T-helper 2 cell treated with Interferon-gamma antibody and Interleukin-4, amounts not matched to agents 100 ng/mL and 5 ng/mL, for 36 hours (primary cell): ENCODE measurements at regions not wholly inside any gene's neighbourhood (a gene's known extent, or its start where the extent isn't known, plus 50 kb on each side); places are given as distances from the start of the nearest gene placed in this dataset.
"Not testable (repeated sequence)": the region's sequence is repeated elsewhere in the genome, so short reads cannot be mapped to it uniquely, and the experiment has no call there.

ENCODE experiments used
- intact Hi-C: fragments of 100-400 bp; cut with micrococcal nuclease; formaldehyde crosslinking; loops from one replicate; pipeline ENCODE4 v1.15.1; 2023

DNA sequence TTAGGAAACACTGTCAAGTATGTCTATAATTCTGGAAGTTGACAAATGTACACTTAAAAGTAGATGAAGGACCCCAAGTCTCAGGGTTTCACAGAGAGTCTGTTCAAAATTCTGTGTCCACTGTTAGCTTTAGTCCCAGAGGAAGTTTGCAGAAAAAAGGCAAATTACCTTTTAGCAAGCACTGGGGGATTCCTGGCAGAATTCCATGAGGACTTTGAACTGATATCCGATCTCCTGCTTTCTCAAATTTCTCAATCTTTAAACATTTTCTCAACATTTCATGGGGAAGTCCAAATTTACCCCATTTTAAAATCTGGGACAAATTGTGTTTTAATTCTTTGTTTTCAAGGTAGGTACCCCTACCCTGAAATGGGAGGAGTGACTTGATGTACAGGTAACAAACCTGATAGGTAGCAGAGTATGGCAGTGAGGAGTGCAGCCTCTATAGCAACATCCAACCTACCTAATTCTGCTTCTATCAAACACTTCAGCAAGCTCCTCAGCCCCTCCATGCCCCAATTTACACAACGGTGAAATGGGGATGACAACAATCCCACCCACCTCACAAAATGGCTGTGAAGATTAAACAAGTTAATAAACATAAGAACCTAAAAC lies 344.9 kb downstream of the OMA1 start:
- intact Hi-C loops: no loop called here

- intact Hi-C loops: no loop called here
Observed at GRCh38 chr1:58200437-58200836, 346.1 kb downstream of the OMA1 start.

DNA sequence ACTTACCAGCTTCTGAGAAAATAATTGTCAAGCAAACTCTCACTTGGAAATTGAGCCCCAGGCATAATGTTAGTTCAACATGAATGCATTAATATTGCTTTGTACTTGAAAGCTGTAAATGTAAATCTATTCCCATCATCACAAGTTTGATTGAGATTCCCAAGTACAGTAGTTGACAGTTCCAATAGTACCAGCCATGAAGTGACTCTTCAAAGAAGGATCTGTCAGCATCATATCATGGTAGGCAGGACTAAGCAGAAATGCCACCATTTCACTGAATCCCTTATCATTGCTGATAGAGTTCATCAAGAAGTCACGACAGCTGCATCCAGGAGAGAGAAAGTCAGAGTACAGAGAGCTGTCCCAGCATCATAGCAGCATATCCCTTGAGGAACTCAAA lies 348.7 kb downstream of the OMA1 start:
- intact Hi-C loops: no loop called here

- intact Hi-C loops: no loop called here
Observed at GRCh38 chr1:58190267-58190988, 356.1 kb downstream of the OMA1 start.

- intact Hi-C loops: no loop called here
Observed at GRCh38 chr1:58189453-58189852, 357.1 kb downstream of the OMA1 start.

DNA sequence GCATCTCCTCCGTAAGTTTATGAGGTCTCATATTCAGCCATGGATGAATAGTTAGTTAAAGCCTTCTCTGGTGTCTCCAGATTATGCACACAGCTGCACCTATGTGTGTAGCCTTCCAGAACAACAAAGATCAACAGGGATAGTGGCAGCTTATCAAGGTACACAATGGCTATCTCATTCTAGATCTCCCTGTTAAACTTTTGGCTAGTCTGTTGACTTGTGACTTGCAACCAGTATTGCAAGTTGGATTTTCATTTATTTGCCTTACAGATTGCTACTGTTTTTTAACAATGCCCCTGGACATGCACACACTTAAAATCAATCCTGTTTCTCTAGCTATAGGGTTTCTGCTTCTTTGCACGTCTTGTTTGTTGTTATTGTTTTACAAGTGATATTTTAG lies 363.2 kb downstream of the OMA1 start:
- intact Hi-C loops: no loop called here

DNA sequence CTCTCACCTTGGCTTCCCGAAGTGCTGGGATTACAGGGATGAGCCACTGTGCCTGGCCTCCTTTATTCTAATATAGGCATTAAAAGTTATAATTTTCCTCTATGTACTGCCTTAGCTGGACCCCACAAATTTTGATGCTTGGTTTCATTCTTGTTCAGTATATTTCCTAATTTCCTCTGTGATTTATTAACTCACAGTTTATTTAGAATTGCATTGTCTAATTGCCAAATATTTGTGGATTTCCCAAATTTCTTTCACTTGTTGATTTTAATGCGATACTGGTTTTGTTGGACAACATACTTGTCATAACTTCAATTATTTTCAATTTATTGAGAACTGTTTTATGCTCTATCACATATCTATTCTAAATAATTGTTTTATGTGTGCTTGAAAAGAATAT lies 366.0 kb downstream of the OMA1 start:
- intact Hi-C loops: no loop called here

DNA sequence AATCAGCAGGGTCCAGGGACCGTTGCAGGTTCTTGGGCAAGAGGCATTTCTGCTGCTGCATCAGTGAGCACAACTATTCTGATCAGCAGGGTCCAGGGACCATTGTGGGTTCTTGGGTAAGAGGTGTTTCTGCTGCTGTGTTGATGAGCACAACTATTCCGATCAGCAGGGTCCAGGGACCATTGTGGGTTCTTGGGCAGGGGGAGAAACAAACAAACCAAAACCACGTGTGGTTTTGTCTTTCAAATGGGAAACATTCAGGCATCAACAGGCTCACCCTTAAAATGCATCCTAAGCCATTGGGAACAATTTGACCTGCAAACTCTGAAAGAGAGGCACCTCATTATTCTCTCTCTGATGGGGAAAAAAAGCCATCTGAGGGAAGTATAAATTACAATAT lies 377.4 kb downstream of the OMA1 start:
- intact Hi-C loops: not testable (repeated sequence)

GRCh38 chr1:58167131-58167530 lies 379.4 kb downstream of the OMA1 start:
- intact Hi-C loops: not testable (repeated sequence)

- intact Hi-C loops: no loop called here
Observed at GRCh38 chr1:58166417-58166816, 380.1 kb downstream of the OMA1 start.

DNA sequence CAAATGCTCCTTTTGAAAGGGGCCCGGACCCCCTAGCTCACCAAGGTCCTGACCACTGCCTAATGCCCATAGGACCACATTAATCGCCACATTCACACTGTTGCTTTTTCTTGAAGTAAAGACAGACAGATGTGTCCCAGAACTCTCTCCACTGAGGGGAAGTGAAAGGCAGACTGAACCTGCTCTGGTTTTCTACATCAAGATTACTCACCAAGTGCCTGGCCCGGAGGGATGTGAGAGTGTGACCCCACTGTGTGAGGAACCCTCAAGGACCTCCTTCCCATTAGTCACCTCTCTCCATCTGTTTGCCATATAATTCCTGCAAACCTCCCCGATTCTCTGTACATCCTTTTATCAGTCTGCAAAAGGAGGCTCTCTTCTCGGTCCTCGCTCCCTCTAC lies 381.5 kb downstream of the OMA1 start:
- intact Hi-C loops: no loop called here

GRCh38 chr1:58162952-58163550 lies 383.5 kb downstream of the OMA1 start:
- intact Hi-C loops: loop anchor here (5.0 kb wide), 1 partner anchor 1331 kb away; no protein-coding TSS in a partner anchor

DNA sequence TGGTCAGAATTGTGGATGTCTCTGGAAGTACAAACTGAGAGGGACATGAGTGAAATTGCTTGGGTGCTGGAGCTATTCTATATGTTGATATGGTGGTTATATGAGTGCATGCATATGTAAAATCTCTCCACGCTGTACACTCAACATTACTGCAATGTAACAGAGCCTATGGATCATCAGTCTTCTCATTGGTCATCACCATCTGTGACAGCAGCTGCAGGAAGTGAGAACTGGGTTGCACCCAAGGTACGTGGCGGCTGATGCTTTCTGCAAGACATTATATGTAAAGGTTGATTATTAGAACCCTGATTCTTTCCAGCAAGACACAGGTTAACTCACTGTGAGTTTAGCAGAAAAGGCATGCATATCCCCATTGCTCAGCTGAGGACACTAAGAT lies 387.1 kb downstream of the OMA1 start:
- intact Hi-C loops: no loop called here

GRCh38 chr1:58158506-58159433 lies 387.8 kb downstream of the OMA1 start:
- intact Hi-C loops: no loop called here

- intact Hi-C loops: no loop called here
Observed at GRCh38 chr1:58158016-58158415, 388.5 kb downstream of the OMA1 start.

DNA sequence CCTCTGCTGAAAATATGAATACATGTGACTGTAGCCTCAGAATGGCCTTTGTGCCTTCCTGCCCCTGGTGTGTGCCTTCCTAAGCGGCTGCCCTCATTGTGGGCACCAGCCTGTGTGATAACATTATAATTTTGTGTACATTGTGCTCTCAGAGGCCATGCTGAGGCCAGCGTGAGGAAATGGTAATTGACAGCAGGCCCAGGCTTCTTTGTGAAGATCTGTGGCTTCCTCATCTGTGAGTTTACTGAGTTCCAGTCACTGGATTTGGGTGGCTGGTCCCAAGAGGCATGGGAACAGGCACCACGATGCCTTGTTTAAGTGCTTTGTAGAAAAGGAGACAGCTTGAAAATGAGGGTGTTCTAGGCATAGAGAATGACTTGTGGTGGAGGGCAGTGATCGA lies 389.3 kb downstream of the OMA1 start:
- intact Hi-C loops: no loop called here

- intact Hi-C loops: no loop called here
Observed at GRCh38 chr1:58156831-58157230, 389.7 kb downstream of the OMA1 start.

GRCh38 chr1:58156124-58156468 lies 390.4 kb downstream of the OMA1 start:
- intact Hi-C loops: no loop called here

DNA sequence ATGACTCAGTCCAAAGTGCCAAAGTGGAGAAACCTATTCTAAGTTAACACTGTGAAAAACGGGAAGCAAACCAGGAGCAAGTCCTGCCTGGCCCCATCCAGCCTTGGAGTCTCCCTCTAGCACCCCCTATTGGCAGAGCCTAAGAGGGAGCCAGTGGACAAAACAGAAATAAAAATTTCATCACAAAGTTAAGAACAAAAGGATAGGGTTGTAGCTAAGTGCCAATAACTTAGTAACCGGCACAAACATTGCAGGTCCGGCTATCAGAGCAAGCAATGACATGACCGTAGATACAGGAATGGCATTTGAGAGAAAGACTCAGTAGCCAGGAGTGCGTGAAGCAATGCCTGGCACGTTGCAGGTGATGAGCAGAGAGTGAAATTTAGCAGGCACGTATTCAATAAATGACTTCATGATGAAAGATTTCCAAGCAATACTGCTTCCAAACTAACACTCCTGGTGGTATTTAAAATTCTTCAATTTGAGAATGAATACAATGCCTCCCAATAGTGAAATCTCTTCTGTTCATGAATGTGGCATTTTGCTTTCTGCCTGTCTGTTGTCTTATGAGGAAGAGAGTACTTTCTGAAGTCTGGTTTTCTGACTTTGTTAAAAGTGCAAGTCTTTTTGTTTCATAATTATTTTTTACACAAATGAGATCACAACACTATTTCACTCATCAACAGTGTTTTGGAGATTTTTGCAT lies 391.0 kb downstream of the OMA1 start:
- intact Hi-C loops: no loop called here

DNA sequence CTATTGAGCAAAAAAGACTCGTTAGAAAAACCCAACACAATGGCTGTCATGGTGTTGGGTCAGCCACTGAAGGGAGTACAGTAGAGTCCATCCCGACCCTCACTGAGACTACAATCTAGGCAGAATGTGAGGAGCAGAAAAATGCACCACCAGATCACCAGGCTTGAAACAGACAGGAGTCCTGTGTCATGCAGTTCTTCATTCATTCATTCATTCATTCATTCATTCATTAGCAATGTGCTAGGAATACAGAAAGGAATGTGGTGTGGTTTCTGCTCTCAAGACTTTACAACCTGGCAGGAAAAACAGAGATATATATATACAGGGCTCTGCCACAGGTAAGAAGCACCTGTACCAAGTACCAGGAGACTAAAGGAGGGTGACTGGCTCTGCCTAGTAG lies 392.3 kb downstream of the OMA1 start:
- intact Hi-C loops: no loop called here

- intact Hi-C loops: no loop called here
Observed at GRCh38 chr1:58152697-58153096, 393.8 kb downstream of the OMA1 start.
